DMS114 treated with DMSO at 0.1 percent for 48 hours (cell line): ENCODE measurements at regions not wholly inside any gene's neighbourhood (a gene's known extent, or its start where the extent isn't known, plus 50 kb on each side); places are given as distances from the start of the nearest gene placed in this dataset.
"Not testable (repeated sequence)": the region's sequence is repeated elsewhere in the genome, so short reads cannot be mapped to it uniquely, and the experiment has no call there.

Experiments
- DNase-seq: peaks from one replicate; lab custom pipeline; 2025; ENCODE audit not compliant: unreplicated experiment; lab: John Stamatoyannopoulos, UW

- DNase-seq: no peak
Measured at GRCh38 chr20:48447456-48447855, 380.3 kb downstream of the PREX1 start.

- DNase-seq: no peak
Measured at GRCh38 chr20:48445827-48446226, 382.0 kb downstream of the PREX1 start.

GRCh38 chr20:48444249-48444648, 383.6 kb downstream of the PREX1 start:
- DNase-seq: no peak

GRCh38 chr20:48440916-48441315, 386.9 kb downstream of the PREX1 start:
- no peak for DNase-seq

- not testable (repeated sequence) for DNase-seq
Measured at GRCh38 chr20:48440261-48440660, 387.5 kb downstream of the PREX1 start.

- no peak for DNase-seq
Measured at GRCh38 chr20:48437146-48437545, 390.7 kb downstream of the PREX1 start.

GRCh38 chr20:48436609-48437008, 391.2 kb downstream of the PREX1 start:
- not testable (repeated sequence) for DNase-seq

- no peak for DNase-seq
Measured at GRCh38 chr20:48433178-48433577, 394.6 kb downstream of the PREX1 start.

- no peak for DNase-seq
Measured at GRCh38 chr20:48432494-48432832, 395.3 kb downstream of the PREX1 start.

- no peak for DNase-seq
Measured at GRCh38 chr20:48431653-48432493, 395.9 kb downstream of the PREX1 start.

GRCh38 chr20:48426630-48427029, 401.2 kb downstream of the PREX1 start:
- no peak for DNase-seq

GRCh38 chr20:48425817-48426612, 401.8 kb downstream of the PREX1 start:
- DNase-seq: no peak

- DNase-seq: no peak
Measured at GRCh38 chr20:48425321-48425720, 402.5 kb downstream of the PREX1 start.

GRCh38 chr20:48422242-48422960, 405.4 kb downstream of the PREX1 start:
- no peak for DNase-seq

- DNase-seq: no peak
Measured at GRCh38 chr20:48421547-48421946, 406.3 kb downstream of the PREX1 start.

- no peak for DNase-seq
Measured at GRCh38 chr20:48420176-48420575, 407.6 kb downstream of the PREX1 start.

- no peak for DNase-seq
Measured at GRCh38 chr20:48419173-48419572, 408.6 kb downstream of the PREX1 start.

GRCh38 chr20:48416002-48416401, 411.8 kb downstream of the PREX1 start:
- DNase-seq: no peak

GRCh38 chr20:48414786-48415185, 413.0 kb downstream of the PREX1 start:
- DNase-seq: no peak

GRCh38 chr20:48411919-48412522, 415.8 kb downstream of the PREX1 start:
- DNase-seq: no peak

- DNase-seq: no peak
Measured at GRCh38 chr20:48411245-48411644, 416.6 kb downstream of the PREX1 start.
